ENCODE measurements at regions not wholly inside any gene's neighbourhood (a gene's known extent, or its start where the extent isn't known, plus 50 kb on each side); places are given as distances from the start of the nearest gene placed in this dataset.

DNA sequence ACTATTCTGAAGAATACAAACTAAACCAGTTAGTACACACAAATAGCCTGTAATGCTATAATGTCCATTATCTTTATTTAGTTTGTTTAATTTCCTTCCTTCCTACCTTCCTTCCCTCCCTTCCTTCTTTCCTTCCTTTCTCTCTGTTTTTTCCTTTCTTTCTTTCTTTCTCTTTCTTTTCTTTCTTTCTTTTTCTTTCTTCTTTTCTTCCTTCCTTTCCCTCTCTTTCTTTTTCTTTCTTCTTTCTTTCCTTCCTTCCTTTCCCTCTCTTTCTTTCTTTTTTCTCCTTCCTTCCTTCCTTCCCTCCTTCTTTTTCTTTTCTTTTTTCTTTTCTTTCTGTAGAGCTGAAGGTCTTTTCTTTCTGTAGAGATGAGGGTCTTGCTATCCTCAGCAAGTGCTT is 131.2 kb downstream of the TMEM30B start:
- no peak for TF ChIP-seq CTCF (IDR thresholded peaks at IDR 0.05; ENCODE audit: poor library complexity)
- no peak for TF ChIP-seq EZH2 (IDR thresholded peaks at IDR 0.05; ENCODE audit: borderline replicate concordance)

Measured in hepatocyte (in vitro differentiated cells).